IMR-90 (cell line): ENCODE measurements at regions not wholly inside any gene's neighbourhood (a gene's known extent, or its start where the extent isn't known, plus 50 kb on each side); places are given as distances from the start of the nearest gene placed in this dataset.

ENCODE experiments used
- ATAC-seq: fragments of 200-7000 bp; cut with Tn5 transposase; 2 replicates; pipeline ENCODE4 v1.9.1; 2020; ENCODE audit warnings: low read depth, mild to moderate bottlenecking, moderate library complexity
- BruUV-seq: library from RNA; stranded (reverse); fragments of 400-500 nt; replicated peaks from 2 replicates; lab custom pipeline; 2021; lab: Mats Ljungman, UMichigan
- CTCF ChIA-PET: fragments of 300-600 bp; formaldehyde crosslinking; extraction: SDS; loops from one replicate; lab custom pipeline; 2021; ENCODE audit warnings: antibody characterized with exemption; lab: Yijun Ruan, JAX
- POLR2A ChIA-PET: fragments of 300-600 bp; sonication (Branson Sonifier 250); formaldehyde crosslinking; loops from one replicate; lab custom pipeline; 2022; ENCODE audit warnings: antibody characterized with exemption; ENCODE audit not compliant: unreplicated experiment; lab: Charles Lee
- DNase-seq: peaks from one replicate; pipeline ENCODE4 v3.0.0; 2013
- H2AFZ ChIP-seq: replicated peaks from 2 replicates; pipeline ENCODE3; 2013; ENCODE audit warnings: low read length, mild to moderate bottlenecking; ENCODE audit not compliant: poor library complexity
- H2AK5ac ChIP-seq: 2 replicates; pipeline ENCODE4 v1.6.1; 2013; ENCODE audit warnings: low read depth, low read length, inconsistent platforms
- H2AK9ac ChIP-seq: replicated peaks from 2 replicates; pipeline ENCODE3; 2013; ENCODE audit warnings: mild to moderate bottlenecking, low read depth, low read length, moderate library complexity; ENCODE audit not compliant: poor library complexity
- H2BK120ac ChIP-seq: 2 replicates; pipeline ENCODE4 v1.6.1; 2013; ENCODE audit warnings: low read depth, low read length, inconsistent platforms
- H2BK15ac ChIP-seq: 3 replicates; pipeline ENCODE4 v1.6.1; 2013; ENCODE audit warnings: low read depth, low read length, inconsistent platforms
- H2BK20ac ChIP-seq: 2 replicates; pipeline ENCODE4 v1.6.1; 2013; ENCODE audit warnings: low read depth, mild to moderate bottlenecking, inconsistent platforms, low read length, moderate library complexity
- H2BK5ac ChIP-seq: 2 replicates; pipeline ENCODE4 v1.6.1; 2013; ENCODE audit warnings: mild to moderate bottlenecking, low read depth, low read length, inconsistent platforms; ENCODE audit not compliant: poor library complexity, severe bottlenecking
- H3K14ac ChIP-seq: replicated peaks from 2 replicates; pipeline ENCODE4 v1.6.1; 2013; ENCODE audit warnings: low read depth, low read length, inconsistent platforms
- H3K18ac ChIP-seq: 2 replicates; pipeline ENCODE4 v1.6.1; 2013; ENCODE audit warnings: low read depth, low read length, control low read depth
- H3K23ac ChIP-seq: 2 replicates; pipeline ENCODE4 v1.6.1; 2013; ENCODE audit warnings: low read depth, low read length, inconsistent platforms
- H3K27ac ChIP-seq: 2 replicates; pipeline ENCODE4 v1.5.1; 2013; ENCODE audit warnings: mild to moderate bottlenecking, control low read depth, low read length; ENCODE audit not compliant: insufficient read depth
- H3K27me3 ChIP-seq: 2 replicates; pipeline ENCODE4 v1.6.1; 2013; ENCODE audit warnings: low read length; ENCODE audit not compliant: control insufficient read depth, insufficient read depth
- H3K36me3 ChIP-seq: 2 replicates; pipeline ENCODE4 v1.6.1; 2013; ENCODE audit warnings: low read length, mixed read lengths; ENCODE audit not compliant: control insufficient read depth, insufficient read depth
- H3K4ac ChIP-seq: 2 replicates; pipeline ENCODE4 v1.6.1; 2013; ENCODE audit warnings: low read depth, low read length, inconsistent platforms
- H3K4me1 ChIP-seq: 2 replicates; pipeline ENCODE4 v1.6.1; 2013; ENCODE audit warnings: low read length, mixed read lengths; ENCODE audit not compliant: control insufficient read depth, insufficient read depth
- H3K4me2 ChIP-seq: 2 replicates; pipeline ENCODE4 v1.6.1; 2013; ENCODE audit warnings: low read depth, mild to moderate bottlenecking, control low read depth, low read length, moderate library complexity
- H3K4me3 ChIP-seq: 2 replicates; pipeline ENCODE4 v1.5.1; 2013; ENCODE audit warnings: low read depth, mild to moderate bottlenecking, control low read depth, low read length, moderate library complexity; ENCODE audit not compliant: insufficient read depth
- H3K56ac ChIP-seq: 2 replicates; pipeline ENCODE4 v1.6.1; 2013; ENCODE audit warnings: low read length, inconsistent platforms; ENCODE audit not compliant: insufficient read depth; ENCODE audit errors: extremely low read depth
- H3K79me1 ChIP-seq, 2 experiments: 2 replicates each; pipeline ENCODE4 v1.6.1; 2013; ENCODE audit warnings: low read length in 2 of 2, inconsistent platforms in 1 of 2, low read depth in 1 of 2
- H3K9ac ChIP-seq: 2 replicates; pipeline ENCODE4 v1.6.1; 2013; ENCODE audit warnings: low read depth, low read length, control low read depth
- H3K9me1 ChIP-seq: 2 replicates; pipeline ENCODE4 v1.6.1; 2013; ENCODE audit warnings: low read length, inconsistent platforms; ENCODE audit not compliant: insufficient read depth
- H3K9me3 ChIP-seq: 2 replicates; pipeline ENCODE4 v1.6.1; 2013; ENCODE audit warnings: low read length; ENCODE audit not compliant: control insufficient read depth, insufficient read depth
- H4K20me1 ChIP-seq: 2 replicates; pipeline ENCODE4 v1.6.1; 2013; ENCODE audit warnings: low read length, inconsistent platforms; ENCODE audit not compliant: insufficient read depth
- H4K5ac ChIP-seq: 2 replicates; pipeline ENCODE4 v1.6.1; 2013; ENCODE audit warnings: mild to moderate bottlenecking, low read depth, low read length, control low read depth
- H4K8ac ChIP-seq, 2 experiments: 2 replicates each; pipeline ENCODE4 v1.6.1; 2013; ENCODE audit warnings: low read depth in 2 of 2, low read length in 2 of 2, control low read depth in 1 of 2, inconsistent platforms in 1 of 2
- H4K91ac ChIP-seq: 2 replicates; pipeline ENCODE4 v1.6.1; 2013; ENCODE audit warnings: low read depth, low read length, inconsistent platforms; ENCODE audit not compliant: insufficient read depth
- MAFK ChIP-seq: IDR thresholded peaks from 2 replicates; pipeline ENCODE4 v1.6.1; 2012; ENCODE audit warnings: low read depth, low read length, improper control_type of control experiment
- MAZ ChIP-seq: IDR thresholded peaks from 2 replicates; pipeline ENCODE4 v1.6.1; 2012; ENCODE audit warnings: low read depth, mild to moderate bottlenecking, low read length, improper control_type of control experiment, moderate library complexity, borderline replicate concordance
- MXI1 ChIP-seq: IDR thresholded peaks from 2 replicates; pipeline ENCODE4 v1.6.1; 2012; ENCODE audit warnings: low read depth, mild to moderate bottlenecking, low read length, moderate library complexity, borderline replicate concordance
- NFE2L2 ChIP-seq: fragments of 150-350 bp; IDR thresholded peaks from 2 replicates; pipeline ENCODE4 v1.6.1; 2016; ENCODE audit warnings: low read depth, mild to moderate bottlenecking, low read length
- POLR2A ChIP-seq: IDR thresholded peaks from 2 replicates; pipeline ENCODE4 v1.6.1; 2012; ENCODE audit warnings: mild to moderate bottlenecking, low read depth, low read length
- RCOR1 ChIP-seq: IDR thresholded peaks from 2 replicates; pipeline ENCODE4 v1.6.1; 2012; ENCODE audit warnings: mild to moderate bottlenecking, low read length, improper control_type of control experiment; ENCODE audit not compliant: insufficient replicate concordance
- WGBS, 2 experiments: methylation state at CpG; one replicate each; pipeline versions ENCODE4 v1.1.5 to v1.1.7; 2013; ENCODE audit warnings: missing lambda C conversion rate in 2 of 2; ENCODE audit not compliant: insufficient read length in 1 of 2; ENCODE audit errors: extremely low coverage in 2 of 2; 5-methylcytosine and 5-hydroxymethylcytosine counted together
- dilution Hi-C: fragments of 300-500 bp; cut with HindIII; formaldehyde crosslinking; loops from one replicate; pipeline ENCODE4 v1.14.3; 2018; ENCODE audit warnings: low sequenced_read_pairs; ENCODE audit not compliant: unreplicated experiment
- in situ Hi-C: fragments of 300-500 bp; cut with MboI; formaldehyde crosslinking; loops from 3 replicates; pipeline ENCODE4 v1.14.3; 2019; ENCODE audit warnings: low sequenced_read_pairs, inconsistent platforms, mixed read lengths
- intact Hi-C: fragments of 100-400 bp; cut with micrococcal nuclease; formaldehyde crosslinking; loops from 2 replicates; pipeline ENCODE4 v1.10.0; 2022
- TF ChIP-seq, protein P1 (sequence below): fragments of 150-350 bp; IDR thresholded peaks from 2 replicates; pipeline ENCODE4 v1.6.1; 2017; ENCODE audit warnings: mild to moderate bottlenecking, antibody characterized with exemption, low read length, low read depth
- TF ChIP-seq, protein P2 (sequence below): fragments of 150-350 bp; IDR thresholded peaks from 2 replicates; pipeline ENCODE4 v1.6.1; 2016; ENCODE audit warnings: low read depth, mild to moderate bottlenecking, low read length, moderate library complexity, borderline replicate concordance

DNA sequence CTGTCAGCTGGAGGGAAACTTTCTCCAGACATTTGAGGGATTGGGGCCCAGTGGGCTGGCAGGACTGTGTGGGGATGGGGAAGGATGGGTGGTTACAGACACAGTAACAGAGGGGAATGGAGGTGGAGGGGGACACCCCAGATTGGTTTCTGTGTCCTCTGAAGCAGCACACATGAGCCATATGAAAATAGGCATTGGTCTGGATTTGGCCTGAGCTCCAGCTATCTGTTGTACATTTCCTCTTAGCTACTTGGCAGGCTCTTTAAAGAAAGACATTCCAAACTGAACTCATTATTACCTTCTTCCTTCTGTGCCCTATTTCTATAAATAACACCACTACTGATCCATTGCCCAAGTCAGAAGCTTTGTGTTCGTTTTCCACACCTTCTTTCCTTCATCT is 72.0 kb upstream of the PRL start:
- no peak overlapping the region for H2BK120ac ChIP-seq
- peak overlapping the region; percentile 52 for H2AFZ ChIP-seq
- no peaks in the 10 kb centered on the region for H3K27me3 ChIP-seq
- H3K9ac ChIP-seq, result no peak overlapping the region
- no peak overlapping the region for H4K5ac ChIP-seq
- H4K91ac ChIP-seq, result no peak overlapping the region
- no peak overlapping the region for H3K4me2 ChIP-seq
- H3K14ac ChIP-seq, result no peak overlapping the region
- no peak overlapping the region for H3K27ac ChIP-seq
- H3K56ac ChIP-seq, result no peak overlapping the region
- H3K36me3 ChIP-seq, result no peaks in the 10 kb centered on the region
- H2BK15ac ChIP-seq, result no peak overlapping the region
- intact Hi-C loops (no loop called here), in situ Hi-C loops (no loop called here), dilution Hi-C loops (no loop called here)
- ATAC-seq (no peak), DNase-seq (no peak)
- H2BK5ac ChIP-seq, result no peak overlapping the region
- no CpG with 5 or more reads among the region's 1 CpG for WGBS, 2 experiments
- no peaks in the 10 kb centered on the region for H3K9me1 ChIP-seq
- H3K79me1 ChIP-seq, result no peaks in the 10 kb centered on the region
- ChIA-PET CTCF (interaction anchor here (1.0 kb wide), 1 partner anchor 12 kb away, joined by 3 read pairs; no protein-coding TSS in a partner anchor), POLR2A (no interaction called here)
- H3K4me3 ChIP-seq, result no peak overlapping the region
- no peaks in the 10 kb centered on the region for H4K20me1 ChIP-seq
- H2AK9ac ChIP-seq, result no peak overlapping the region
- no peak overlapping the region for H4K8ac ChIP-seq
- no peak overlapping the region for H3K18ac ChIP-seq
- H2AK5ac ChIP-seq, result 0 out of 2 replicates have a peak overlapping the region, but pooled peaks have one; percentile 30
- TF ChIP-seq MXI1 (no peak), RCOR1 (no peak), POLR2A (no peak), NFE2L2 (no peak), MAFK (no peak), MAZ (no peak)
- TF ChIP-seq, protein P1, sequence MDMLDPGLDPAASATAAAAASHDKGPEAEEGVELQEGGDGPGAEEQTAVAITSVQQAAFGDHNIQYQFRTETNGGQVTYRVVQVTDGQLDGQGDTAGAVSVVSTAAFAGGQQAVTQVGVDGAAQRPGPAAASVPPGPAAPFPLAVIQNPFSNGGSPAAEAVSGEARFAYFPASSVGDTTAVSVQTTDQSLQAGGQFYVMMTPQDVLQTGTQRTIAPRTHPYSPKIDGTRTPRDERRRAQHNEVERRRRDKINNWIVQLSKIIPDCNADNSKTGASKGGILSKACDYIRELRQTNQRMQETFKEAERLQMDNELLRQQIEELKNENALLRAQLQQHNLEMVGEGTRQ, result no peak
- TF ChIP-seq, protein P2, sequence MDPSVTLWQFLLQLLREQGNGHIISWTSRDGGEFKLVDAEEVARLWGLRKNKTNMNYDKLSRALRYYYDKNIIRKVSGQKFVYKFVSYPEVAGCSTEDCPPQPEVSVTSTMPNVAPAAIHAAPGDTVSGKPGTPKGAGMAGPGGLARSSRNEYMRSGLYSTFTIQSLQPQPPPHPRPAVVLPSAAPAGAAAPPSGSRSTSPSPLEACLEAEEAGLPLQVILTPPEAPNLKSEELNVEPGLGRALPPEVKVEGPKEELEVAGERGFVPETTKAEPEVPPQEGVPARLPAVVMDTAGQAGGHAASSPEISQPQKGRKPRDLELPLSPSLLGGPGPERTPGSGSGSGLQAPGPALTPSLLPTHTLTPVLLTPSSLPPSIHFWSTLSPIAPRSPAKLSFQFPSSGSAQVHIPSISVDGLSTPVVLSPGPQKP, result no peak
- H3K4me1 ChIP-seq, result peaks cover 2% of the 10 kb centered on the region
- no peak overlapping the region for H2BK20ac ChIP-seq
- no peak overlapping the region for H3K23ac ChIP-seq
- no peak overlapping the region; the same call in 1 of the 2 replicates for H3K4ac ChIP-seq
- BruUV-seq, result no TSS peak
- H3K9me3 ChIP-seq, result no peaks in the 10 kb centered on the region
